ENCODE measurements at regions not wholly inside any gene's neighbourhood (a gene's known extent, or its start where the extent isn't known, plus 50 kb on each side); places are given as distances from the start of the nearest gene placed in this dataset.
A peak's percentile ranks its signal among the peaks of the same experiment; 100 is the strongest.

GRCh38 chr2:235358981-235359471 lies 134.8 kb upstream of the AGAP1 start:
- DNase-seq (ENCODE audit: low read depth) = no peak

- DNase-seq (ENCODE audit: low read depth) = no peak
These were observed 133.4 kb upstream of the AGAP1 start for GRCh38 chr2:235360446-235360845.

GRCh38 chr2:235365743-235366142 lies 128.1 kb upstream of the AGAP1 start:
- DNase-seq (ENCODE audit: low read depth) = no peak

GRCh38 chr2:235366390-235366789 lies 127.5 kb upstream of the AGAP1 start:
- no peak for DNase-seq (ENCODE audit: low read depth)

GRCh38 chr2:235366807-235367206 lies 127.0 kb upstream of the AGAP1 start:
- DNase-seq (ENCODE audit: low read depth) = no peak

GRCh38 chr2:235371018-235371417 lies 122.8 kb upstream of the AGAP1 start:
- DNase-seq (ENCODE audit: low read depth) = no peak

GRCh38 chr2:235373171-235373570 lies 120.7 kb upstream of the AGAP1 start:
- DNase-seq (ENCODE audit: low read depth) = no peak

- no peak for DNase-seq (ENCODE audit: low read depth)
These were observed 116.7 kb upstream of the AGAP1 start for GRCh38 chr2:235377176-235377575.

- no peak for DNase-seq (ENCODE audit: low read depth)
These were observed 115.6 kb upstream of the AGAP1 start for GRCh38 chr2:235378246-235378645.

- DNase-seq (ENCODE audit: low read depth) = no peak
These were observed 114.9 kb upstream of the AGAP1 start for GRCh38 chr2:235378944-235379343.

GRCh38 chr2:235381261-235381912 lies 112.5 kb upstream of the AGAP1 start:
- no peak for DNase-seq (ENCODE audit: low read depth)

GRCh38 chr2:235382179-235382578 lies 111.7 kb upstream of the AGAP1 start:
- DNase-seq (ENCODE audit: low read depth) = no peak

GRCh38 chr2:235382601-235383000 lies 111.2 kb upstream of the AGAP1 start:
- DNase-seq (ENCODE audit: low read depth) = no peak

GRCh38 chr2:235383272-235383843 lies 110.5 kb upstream of the AGAP1 start:
- no peak for DNase-seq (ENCODE audit: low read depth)

- DNase-seq (ENCODE audit: low read depth) = no peak
These were observed 109.2 kb upstream of the AGAP1 start for GRCh38 chr2:235384624-235385023.

GRCh38 chr2:235389626-235390025 lies 104.2 kb upstream of the AGAP1 start:
- DNase-seq (ENCODE audit: low read depth) = no peak

GRCh38 chr2:235390108-235390815 lies 103.6 kb upstream of the AGAP1 start:
- DNase-seq (ENCODE audit: low read depth) = no peak

- no peak for DNase-seq (ENCODE audit: low read depth)
These were observed 103.0 kb upstream of the AGAP1 start for GRCh38 chr2:235390816-235391194.

GRCh38 chr2:235391921-235392615 lies 101.8 kb upstream of the AGAP1 start:
- no peak for DNase-seq (ENCODE audit: low read depth)

GRCh38 chr2:235394278-235394828 lies 99.5 kb upstream of the AGAP1 start:
- DNase-seq (ENCODE audit: low read depth) = peak; percentile 17

GRCh38 chr2:235396071-235396846 lies 97.6 kb upstream of the AGAP1 start:
- DNase-seq (ENCODE audit: low read depth) = no peak

- DNase-seq (ENCODE audit: low read depth) = no peak
These were observed 95.5 kb upstream of the AGAP1 start for GRCh38 chr2:235398321-235398720.

All from fibroblast of the conjunctiva (primary cell).